Endometrial microvascular endothelial cells (primary cell): ENCODE measurements at regions not wholly inside any gene's neighbourhood (a gene's known extent, or its start where the extent isn't known, plus 50 kb on each side); places are given as distances from the start of the nearest gene placed in this dataset.

Experiments
- in situ Hi-C: cut with HindIII; loops from 2 replicates; pipeline ENCODE4 v1.10.0; 2017; ENCODE audit warnings: low sequenced_read_pairs, low pct_unique_long_range_greater_than_20kb; ENCODE audit errors: inconsistent ontology term

- in situ Hi-C loops: no loop called here
These were observed 132.2 kb downstream of the TSN start for GRCh38 chr2:121887513-121888188.

- in situ Hi-C loops: no loop called here
These were observed 132.7 kb downstream of the TSN start for GRCh38 chr2:121888189-121888557.

GRCh38 chr2:121890041-121890440 is 134.6 kb downstream of the TSN start:
- in situ Hi-C loops: no loop called here

GRCh38 chr2:121895723-121896571 is 140.5 kb downstream of the TSN start:
- in situ Hi-C loops: no loop called here

GRCh38 chr2:121897335-121897970 is 142.0 kb downstream of the TSN start:
- in situ Hi-C loops: no loop called here

DNA sequence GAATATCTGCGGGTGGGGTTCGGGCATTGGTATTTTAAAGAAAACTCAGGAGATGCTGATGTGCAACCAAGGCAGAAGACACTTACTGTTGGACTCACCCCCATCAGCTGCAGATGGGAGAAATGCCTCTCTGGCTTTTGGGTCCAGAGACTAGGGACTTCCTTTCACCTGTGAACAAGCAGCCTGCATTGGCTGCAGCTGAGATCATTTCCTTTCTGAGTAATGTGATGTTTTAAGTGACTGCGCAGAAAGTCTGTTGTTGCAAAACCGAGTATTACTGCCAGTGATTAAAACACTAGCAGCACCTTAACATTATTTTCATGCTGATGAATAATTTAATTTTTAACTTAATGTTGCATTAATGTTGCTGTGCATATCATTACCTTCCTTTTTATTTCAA is 143.0 kb downstream of the TSN start:
- in situ Hi-C loops: no loop called here

DNA sequence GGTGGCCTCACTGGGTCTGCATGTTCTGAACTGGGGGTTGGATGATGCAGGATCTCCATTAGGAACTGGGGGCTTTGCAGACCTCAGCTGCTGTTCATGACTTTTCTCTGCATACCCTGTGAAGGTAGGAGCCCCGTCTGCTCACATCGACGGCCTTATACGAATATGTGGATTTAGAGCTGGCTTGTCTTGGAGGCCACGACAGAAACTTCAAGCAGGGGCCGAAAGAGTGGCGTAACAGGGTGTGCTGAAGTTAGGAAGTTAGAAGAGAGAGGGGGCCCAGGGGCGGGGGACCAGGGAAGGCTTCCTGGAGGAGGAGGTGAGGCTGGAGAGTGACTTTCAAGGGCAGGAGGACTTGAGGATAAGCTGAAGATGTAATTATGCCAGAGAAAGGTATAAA is 144.9 kb downstream of the TSN start:
- in situ Hi-C loops: no loop called here

- in situ Hi-C loops: no loop called here
These were observed 146.7 kb downstream of the TSN start for GRCh38 chr2:121902171-121902591.

- in situ Hi-C loops: no loop called here
These were observed 147.2 kb downstream of the TSN start for GRCh38 chr2:121902616-121903015.

DNA sequence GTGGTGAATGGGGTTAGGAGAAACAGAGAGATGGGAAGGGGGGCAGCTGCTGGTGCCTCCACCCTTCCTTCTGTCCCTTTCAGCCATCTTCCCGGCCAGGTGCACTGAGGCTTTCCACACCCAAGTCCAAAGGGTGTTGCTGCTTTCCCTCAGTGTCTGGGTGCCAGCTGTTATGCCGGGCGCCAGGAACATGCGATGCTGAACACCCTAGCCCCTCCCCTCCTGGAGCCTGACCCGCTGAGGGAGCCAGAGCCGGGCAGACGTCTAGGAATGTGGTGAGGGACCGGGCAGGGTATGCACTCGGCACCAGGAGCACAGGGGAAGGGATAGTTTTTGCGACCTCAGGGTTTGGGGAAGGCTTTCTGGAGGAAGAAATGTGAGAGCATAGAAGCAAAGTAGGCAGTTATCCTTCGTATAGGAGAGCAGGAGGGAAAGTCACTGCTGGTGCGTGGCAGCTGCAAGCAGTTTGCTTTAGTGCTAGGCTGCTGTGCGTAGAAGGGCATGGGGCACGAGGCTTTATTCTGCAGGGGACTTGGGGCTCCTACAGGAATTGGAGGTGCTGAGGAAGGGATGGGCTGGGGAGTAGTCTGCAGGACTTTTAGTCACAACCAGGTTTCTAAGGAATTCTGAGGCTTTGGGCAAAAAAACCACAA is 147.7 kb downstream of the TSN start:
- in situ Hi-C loops: no loop called here

DNA sequence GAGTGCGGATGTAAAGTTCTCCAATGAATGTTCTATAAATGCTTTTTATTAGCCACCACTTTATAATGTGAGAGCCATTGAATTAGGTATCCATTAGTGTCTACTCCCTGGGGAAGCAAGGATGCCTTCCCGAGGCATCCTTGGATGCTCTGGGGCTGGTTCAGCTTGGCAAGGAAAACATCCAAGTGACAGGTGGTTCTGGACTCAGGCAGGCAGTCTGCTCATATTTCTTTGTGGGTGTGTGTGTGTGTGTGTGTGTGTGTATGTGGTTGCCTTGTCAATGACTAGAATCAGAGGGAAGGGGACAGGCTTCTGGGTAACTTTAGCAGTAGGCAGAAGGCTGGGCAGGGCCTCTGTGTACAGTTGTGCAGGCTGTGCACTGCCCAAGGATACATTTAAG is 149.2 kb downstream of the TSN start:
- in situ Hi-C loops: no loop called here

DNA sequence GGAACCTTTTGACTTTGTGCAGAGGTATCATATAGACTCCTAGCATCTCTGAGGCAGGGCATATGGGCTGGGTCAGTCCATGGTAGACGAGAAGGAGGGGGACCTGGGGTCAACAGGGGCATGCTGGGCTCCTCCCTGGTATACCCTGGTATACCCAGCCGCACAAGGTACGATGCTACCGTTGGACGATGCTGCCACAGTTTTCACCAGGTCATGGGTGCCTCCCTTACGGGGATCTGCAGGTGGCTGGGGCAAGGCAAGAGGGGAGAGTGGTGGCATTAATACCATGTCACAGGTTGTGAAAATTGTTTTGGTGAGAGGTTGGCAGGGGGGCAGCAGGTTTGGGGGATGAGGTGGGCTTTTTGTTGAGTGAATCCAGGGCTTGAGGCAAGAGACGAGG is 149.8 kb downstream of the TSN start:
- in situ Hi-C loops: no loop called here

DNA sequence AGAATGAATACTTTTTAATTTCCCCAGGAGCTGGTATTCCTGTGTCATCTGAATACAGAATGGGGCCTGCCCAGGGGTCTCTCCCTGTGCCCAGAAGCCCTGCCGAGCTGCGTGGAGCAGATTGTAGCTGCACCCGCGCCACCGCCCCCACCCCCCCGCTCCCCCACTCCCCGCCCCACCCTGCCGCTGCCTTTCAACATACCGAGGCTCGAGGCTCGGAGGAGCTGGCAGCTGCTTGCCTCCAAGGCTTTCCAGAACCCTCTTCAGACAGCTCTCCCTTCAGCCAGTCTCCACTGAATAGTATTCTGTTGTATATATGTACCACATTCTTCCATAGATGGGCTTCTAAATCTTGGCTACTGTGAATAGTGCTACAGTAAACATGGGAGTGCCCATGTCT is 150.7 kb downstream of the TSN start:
- in situ Hi-C loops: no loop called here

- in situ Hi-C loops: no loop called here
These were observed 152.5 kb downstream of the TSN start for GRCh38 chr2:121907928-121908327.

DNA sequence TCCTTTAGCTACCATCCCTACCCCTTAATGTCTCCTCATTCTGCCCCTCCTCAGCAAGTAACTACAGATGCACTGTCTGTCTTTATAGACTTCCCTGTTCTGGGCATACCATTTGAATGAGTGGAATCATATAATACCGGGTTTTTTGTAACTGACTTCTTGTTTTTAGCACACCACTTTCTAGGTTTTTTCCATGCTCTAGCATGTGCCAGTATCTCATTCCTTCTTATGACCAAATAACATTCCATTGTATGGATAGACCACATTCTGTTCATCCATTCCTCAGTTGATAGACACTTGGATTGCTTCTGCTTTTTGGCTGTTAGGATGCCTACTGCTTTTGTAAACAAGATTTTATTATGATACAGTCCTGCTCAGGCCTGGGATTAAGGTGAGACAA is 154.7 kb downstream of the TSN start:
- in situ Hi-C loops: no loop called here

GRCh38 chr2:121911036-121911435 is 155.6 kb downstream of the TSN start:
- in situ Hi-C loops: no loop called here

GRCh38 chr2:121917143-121917542 is 161.7 kb downstream of the TSN start:
- in situ Hi-C loops: no loop called here

GRCh38 chr2:121918231-121918630 is 162.8 kb downstream of the TSN start:
- in situ Hi-C loops: no loop called here

DNA sequence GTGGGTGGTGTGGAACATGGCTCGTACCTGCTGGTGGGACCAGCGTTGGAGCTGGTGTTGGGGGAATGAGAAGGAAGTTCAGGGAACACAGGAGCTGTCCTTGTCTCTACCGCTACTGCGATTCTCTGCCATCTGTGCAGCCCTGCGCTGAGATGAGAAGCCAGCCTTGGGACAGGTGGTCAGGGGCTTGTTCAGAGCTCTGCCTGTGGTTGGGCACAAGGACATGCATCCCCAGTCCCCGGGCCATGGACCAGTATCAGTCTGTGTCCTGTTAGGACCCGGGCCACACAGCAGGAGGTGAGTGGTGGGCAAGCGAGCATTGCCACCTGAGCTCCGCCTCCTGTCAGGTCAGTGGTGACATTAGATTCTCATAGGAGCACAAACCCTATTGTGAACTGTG is 164.4 kb downstream of the TSN start:
- in situ Hi-C loops: no loop called here

GRCh38 chr2:121925466-121925865 is 170.0 kb downstream of the TSN start:
- in situ Hi-C loops: no loop called here
